ENCODE measurements at regions not wholly inside any gene's neighbourhood (a gene's known extent, or its start where the extent isn't known, plus 50 kb on each side); places are given as distances from the start of the nearest gene placed in this dataset.
"Not testable (repeated sequence)": the region's sequence is repeated elsewhere in the genome, so short reads cannot be mapped to it uniquely, and the experiment has no call there.

- no peak for DNase-seq
Measured at GRCh38 chr15:38818157-38818790, 253.7 kb upstream of the RASGRP1 start.

GRCh38 chr15:38819387-38819950 lies 254.9 kb upstream of the RASGRP1 start:
- ATAC-seq (ENCODE audit: poor library complexity) (no peak), DNase-seq (no peak)
- intact Hi-C loops (cut with DNase I), result loop anchor here (10.0 kb wide), 2 partner anchors 175 to 765 kb away; partner anchors contain the start of gene THBS1

More at GRCh38 chr15:38818157-38818790, 253.7 kb upstream of the RASGRP1 start:
- no peak for ATAC-seq (ENCODE audit: poor library complexity)
- intact Hi-C loops (cut with DNase I), result loop anchor here (10.0 kb wide), 2 partner anchors 177 to 767 kb away; partner anchors contain the start of gene THBS1

DNA sequence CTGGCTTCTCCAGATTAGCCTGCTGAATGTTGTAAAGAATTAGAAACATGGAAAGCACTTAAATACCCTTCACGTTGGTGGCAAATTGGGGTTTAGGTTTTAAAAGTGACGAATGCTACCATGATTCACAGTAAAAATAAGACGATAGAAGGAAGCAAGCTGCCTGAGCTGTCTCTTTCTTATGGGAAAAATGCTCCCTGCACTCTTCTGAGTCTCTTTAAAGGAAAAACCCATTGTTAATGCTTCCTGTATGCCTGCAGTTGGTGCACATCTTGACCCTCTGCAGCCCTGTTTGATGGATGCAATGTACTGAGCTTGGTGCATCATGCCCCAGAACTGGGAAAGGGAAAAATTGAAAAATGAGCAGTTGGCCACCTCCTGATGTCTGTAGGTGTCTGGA lies 258.6 kb upstream of the RASGRP1 start:
- DNase-seq (no peak), ATAC-seq (ENCODE audit: poor library complexity) (no peak)
- intact Hi-C loops (cut with DNase I), result no loop called here

GRCh38 chr15:38824719-38825118 lies 260.1 kb upstream of the RASGRP1 start:
- intact Hi-C loops (cut with DNase I), result no loop called here
- ATAC-seq (ENCODE audit: poor library complexity), result no peak
- DNase-seq, result no peak

DNA sequence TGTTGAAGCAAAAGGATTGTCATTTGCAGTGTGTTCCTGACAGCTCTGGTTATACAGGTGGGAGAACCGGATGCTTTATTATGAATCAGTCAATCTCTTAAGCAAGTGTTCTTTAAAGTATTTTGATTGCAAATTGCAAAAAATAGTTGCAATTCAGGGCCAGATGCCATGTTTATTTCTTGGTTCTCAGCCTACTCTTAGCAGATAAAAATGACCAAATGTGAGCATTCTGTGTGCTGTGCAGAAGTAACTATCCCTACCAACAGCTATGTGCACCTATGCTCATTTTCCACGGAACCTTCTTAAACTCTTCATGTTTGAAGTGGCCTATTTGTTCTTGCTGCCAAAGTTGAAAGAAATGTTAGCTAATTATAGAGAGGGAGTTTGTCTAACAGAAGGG lies 262.3 kb upstream of the RASGRP1 start:
- ATAC-seq (ENCODE audit: poor library complexity), result no peak
- no peak for DNase-seq
- intact Hi-C loops (cut with DNase I), result no loop called here

DNA sequence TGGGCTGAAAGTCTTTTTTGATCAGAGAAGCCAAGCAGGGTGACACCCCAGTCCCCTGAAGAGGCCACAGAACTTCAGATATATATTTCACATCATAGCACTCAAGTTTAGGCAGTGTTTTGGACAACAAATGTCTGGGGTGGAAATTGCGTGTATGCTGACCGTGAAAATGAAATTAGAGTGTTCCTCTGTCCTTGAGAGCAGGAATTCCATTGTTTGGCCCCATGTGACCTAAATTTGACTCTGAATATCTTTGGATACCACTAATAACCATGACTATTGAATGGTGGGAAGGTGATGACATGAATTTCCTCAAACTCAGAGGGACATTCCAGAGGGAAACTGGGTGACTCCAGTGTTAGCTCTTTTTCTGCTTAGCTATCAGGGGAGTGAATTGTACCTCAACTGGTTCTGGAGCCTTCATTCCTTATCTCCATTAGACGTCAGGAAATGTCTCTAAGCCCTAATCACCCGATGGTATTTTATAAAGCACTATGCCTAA lies 263.5 kb upstream of the RASGRP1 start:
- DNase-seq, result no peak
- intact Hi-C loops (cut with DNase I), result no loop called here
- ATAC-seq (ENCODE audit: poor library complexity), result no peak

- no peak for DNase-seq
- intact Hi-C loops (cut with DNase I), result no loop called here
Measured at GRCh38 chr15:38829086-38829485, 264.5 kb upstream of the RASGRP1 start.

GRCh38 chr15:38842226-38842625 lies 277.6 kb upstream of the RASGRP1 start:
- ATAC-seq (ENCODE audit: poor library complexity), result no peak
- no peak for DNase-seq
- intact Hi-C loops (cut with DNase I), result no loop called here

More at GRCh38 chr15:38829086-38829485, 264.5 kb upstream of the RASGRP1 start:
- no peak for ATAC-seq (ENCODE audit: poor library complexity)

- intact Hi-C loops (cut with DNase I), result no loop called here
- DNase-seq, result no peak
- no peak for ATAC-seq (ENCODE audit: poor library complexity)
Measured at GRCh38 chr15:38843051-38843501, 278.5 kb upstream of the RASGRP1 start.

DNA sequence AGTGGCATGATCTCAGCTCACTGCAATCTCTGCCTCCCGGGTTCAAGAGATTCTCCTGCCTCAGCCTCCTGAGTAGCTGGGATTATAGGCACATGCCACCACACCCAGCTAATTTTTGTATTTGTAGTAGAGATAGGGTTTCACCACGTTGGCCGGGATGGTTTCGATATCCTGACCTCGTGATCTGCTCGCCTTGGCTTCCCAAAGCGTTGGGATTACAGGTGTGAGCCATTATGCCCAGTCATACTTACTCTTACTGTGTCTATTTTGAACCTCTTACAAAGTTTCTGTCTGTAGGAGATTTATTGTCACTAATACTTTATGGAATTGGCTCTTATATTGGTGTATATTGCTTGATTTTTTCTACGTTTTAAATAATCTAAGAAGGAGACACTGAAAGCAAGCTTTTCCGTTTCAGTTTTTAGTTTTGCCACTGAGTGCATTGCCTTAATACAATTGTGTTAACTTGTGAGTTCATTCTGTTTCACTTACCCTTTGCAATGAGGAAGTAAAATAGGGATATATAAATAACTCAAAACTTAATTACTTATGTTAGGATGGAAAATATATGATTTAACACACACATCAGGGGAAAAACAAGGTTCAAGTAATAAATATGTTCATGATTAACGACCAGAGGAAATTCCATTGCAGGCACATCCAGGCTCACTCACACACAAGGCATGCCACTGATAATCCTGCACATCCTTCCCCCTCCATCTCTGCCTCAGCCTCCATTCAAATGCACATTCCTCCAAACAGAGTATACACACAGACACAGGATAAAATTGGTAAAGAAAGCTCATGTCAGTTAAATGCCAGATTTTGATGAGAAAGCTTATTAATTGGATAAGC lies 279.3 kb upstream of the RASGRP1 start:
- no peak for DNase-seq
- intact Hi-C loops (cut with DNase I), result no loop called here
- ATAC-seq (ENCODE audit: poor library complexity), result no peak

GRCh38 chr15:38844736-38845135 lies 280.1 kb upstream of the RASGRP1 start:
- DNase-seq (no peak), ATAC-seq (ENCODE audit: poor library complexity) (no peak)
- intact Hi-C loops (cut with DNase I), result no loop called here

DNA sequence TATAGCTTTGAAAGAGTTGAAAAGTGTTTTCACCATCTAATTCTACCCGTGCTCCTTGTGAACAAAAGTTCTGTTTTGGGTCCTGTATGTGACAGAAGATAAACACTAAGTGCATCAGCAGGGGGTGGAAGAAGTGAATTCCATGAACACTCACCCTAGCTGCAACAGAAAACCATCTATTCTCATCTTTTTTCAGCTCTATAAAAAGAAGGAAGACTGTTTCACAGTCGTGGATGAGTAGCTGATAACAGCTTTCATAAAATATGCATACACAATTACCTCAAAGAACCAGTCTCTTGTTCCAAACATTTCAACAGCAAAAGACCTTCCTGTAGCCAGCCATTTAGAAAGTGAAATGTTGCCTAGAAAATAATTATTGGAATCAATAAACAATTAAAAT lies 281.7 kb upstream of the RASGRP1 start:
- ATAC-seq (ENCODE audit: poor library complexity) (no peak), DNase-seq (no peak)
- intact Hi-C loops (cut with DNase I), result no loop called here

GRCh38 chr15:38847666-38848065 lies 283.1 kb upstream of the RASGRP1 start:
- no peak for ATAC-seq (ENCODE audit: poor library complexity)
- intact Hi-C loops (cut with DNase I), result no loop called here
- no peak for DNase-seq

- ATAC-seq (ENCODE audit: poor library complexity), result no peak
- no peak for DNase-seq
- intact Hi-C loops (cut with DNase I), result no loop called here
Measured at GRCh38 chr15:38849046-38849445, 284.4 kb upstream of the RASGRP1 start.

DNA sequence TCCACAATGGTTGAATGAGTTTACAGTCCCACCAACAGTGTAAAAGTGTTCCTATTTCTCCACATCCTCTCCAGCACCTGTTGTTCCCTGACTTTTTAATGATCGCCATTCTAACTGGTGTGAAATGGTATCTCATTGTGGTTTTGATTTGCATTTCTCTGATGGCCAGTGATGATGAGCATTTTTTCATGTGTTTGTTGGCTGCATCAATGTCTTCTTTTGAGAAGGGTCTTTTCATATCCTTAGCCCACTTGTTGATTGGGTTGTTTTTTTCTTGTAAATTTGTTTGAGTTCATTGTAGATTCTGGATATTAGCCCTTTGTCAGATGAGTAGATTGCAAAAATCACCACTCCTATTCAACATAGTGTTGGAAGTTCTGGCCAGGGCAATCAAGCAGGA lies 287.6 kb upstream of the RASGRP1 start:
- ATAC-seq (ENCODE audit: poor library complexity); DNase-seq; intact Hi-C loops (cut with DNase I): not testable (repeated sequence)

GRCh38 chr15:38853608-38854007 lies 289.0 kb upstream of the RASGRP1 start:
- intact Hi-C loops (cut with DNase I), result no loop called here
- no peak for ATAC-seq (ENCODE audit: poor library complexity)
- no peak for DNase-seq

DNA sequence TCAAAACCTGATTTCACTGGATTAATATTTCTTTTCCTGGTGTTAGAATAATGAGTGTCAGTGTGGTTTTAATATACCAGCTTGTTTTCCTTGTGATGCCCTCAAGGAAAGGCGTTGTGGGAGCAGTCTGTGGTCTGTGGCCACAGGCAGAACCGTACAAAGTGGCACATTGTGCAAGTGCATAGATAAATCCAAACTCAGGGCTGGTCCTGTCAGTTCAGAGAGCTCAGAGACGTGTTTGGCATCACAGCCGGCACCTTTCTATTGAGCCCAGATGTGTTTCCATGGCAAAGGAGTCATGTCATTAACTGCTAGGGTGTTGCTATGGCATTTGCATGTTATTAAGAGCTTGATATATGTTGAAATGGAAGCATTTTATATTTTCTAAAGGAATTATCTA lies 289.9 kb upstream of the RASGRP1 start:
- no peak for ATAC-seq (ENCODE audit: poor library complexity)
- intact Hi-C loops (cut with DNase I), result no loop called here
- DNase-seq, result no peak

DNA sequence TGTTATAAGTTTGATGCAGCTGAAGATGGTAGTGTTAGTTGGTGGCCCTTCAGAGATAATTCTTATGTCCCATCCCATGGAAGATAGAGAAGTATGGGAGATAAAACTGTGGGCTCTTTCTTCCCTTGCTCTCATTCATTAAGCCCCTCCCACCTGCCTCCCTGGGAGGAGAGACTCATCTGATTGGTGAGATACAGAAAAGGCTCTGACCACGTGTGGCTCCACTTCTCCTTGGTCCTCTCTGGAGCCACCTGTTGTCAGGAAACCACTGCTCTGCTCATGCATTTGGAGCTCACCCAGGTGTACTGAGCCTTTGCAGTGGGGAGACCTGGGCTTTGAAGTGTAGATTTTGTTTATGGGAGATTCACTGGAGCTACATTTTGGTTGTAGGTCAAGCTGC lies 293.2 kb upstream of the RASGRP1 start:
- intact Hi-C loops (cut with DNase I), result no loop called here
- ATAC-seq (ENCODE audit: poor library complexity) (no peak), DNase-seq (no peak)

DNA sequence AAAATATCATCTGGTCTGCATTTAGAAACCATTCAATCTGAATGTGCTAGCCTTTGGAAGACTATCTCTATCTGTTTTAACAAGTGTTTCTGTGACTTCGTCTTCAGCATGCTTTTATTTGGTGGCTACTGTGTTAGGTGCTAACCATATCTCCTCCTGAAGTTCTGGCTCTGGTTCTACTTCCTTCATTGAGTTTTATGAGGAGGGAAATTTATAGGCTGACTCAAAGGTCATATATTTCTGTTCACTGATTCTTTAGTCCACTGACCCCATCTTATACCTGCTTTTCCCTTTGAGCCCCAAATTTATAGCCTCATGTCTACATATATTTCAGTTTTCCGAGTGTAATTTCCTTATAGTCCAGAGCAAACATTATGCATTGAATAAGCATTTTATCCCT lies 295.0 kb upstream of the RASGRP1 start:
- ATAC-seq (ENCODE audit: poor library complexity) (no peak), DNase-seq (no peak)
- intact Hi-C loops (cut with DNase I), result no loop called here

DNA sequence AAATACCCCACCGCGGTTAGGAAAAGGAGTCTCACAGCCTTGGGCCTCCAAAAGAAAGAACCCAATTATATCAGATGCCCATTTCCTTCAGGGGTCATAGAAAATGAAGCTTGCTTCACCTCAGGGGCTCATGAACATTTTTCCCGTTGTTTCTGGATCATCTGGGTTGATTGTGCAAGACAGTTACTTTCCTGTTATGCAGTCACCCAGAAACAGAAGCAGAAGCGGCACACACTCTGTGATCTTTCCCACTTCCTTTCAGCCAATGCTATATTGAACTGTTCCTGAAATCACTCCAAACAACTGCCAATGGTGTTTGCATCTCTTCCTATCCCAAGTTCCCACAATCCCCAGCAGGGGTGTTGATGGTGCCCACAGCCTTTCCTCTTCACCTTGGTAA lies 295.6 kb upstream of the RASGRP1 start:
- intact Hi-C loops (cut with DNase I), result no loop called here
- ATAC-seq (ENCODE audit: poor library complexity), result peak; percentile 55
- no peak for DNase-seq

Data from Right ventricle myocardium superior (tissue), 1 donor.